ENCODE measurements at regions not wholly inside any gene's neighbourhood (a gene's known extent, or its start where the extent isn't known, plus 50 kb on each side); places are given as distances from the start of the nearest gene placed in this dataset.

DNA sequence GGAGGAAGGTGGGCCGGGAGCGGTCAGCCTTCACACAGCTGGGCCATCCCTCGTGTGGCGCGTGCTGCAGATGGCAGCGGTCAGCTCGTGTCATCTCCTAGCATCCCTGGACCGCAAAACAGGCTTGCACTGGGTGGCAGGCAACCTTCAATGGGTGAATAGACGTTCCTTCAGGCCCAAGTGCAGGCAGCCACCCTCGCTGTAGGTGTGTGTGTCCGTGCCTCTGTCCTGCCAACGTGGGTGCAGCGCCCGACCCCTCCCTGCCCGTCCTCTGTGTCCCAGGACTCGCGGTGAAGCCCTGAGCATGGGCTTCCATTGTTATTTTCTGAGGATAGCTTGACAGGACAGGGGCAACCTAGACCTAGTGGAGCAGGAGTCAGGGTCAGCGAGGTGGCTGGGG is 79.8 kb upstream of the STOX2 start:
- no peak for DNase-seq (ENCODE audit: low spot score)
- TF ChIP-seq CTCF (IDR thresholded peaks at IDR 0.05; ENCODE audit: borderline replicate concordance, control extremely low read depth, extremely low read depth, insufficient read depth, missing control alignments), result no peak
- in situ Hi-C loops (cut with MboI; ENCODE audit: low sequenced_read_pairs, unreplicated experiment), result no loop called here

- in situ Hi-C loops (cut with MboI; ENCODE audit: low sequenced_read_pairs, unreplicated experiment), result no loop called here
- no peak for TF ChIP-seq CTCF (IDR thresholded peaks at IDR 0.05; ENCODE audit: borderline replicate concordance, control extremely low read depth, extremely low read depth, insufficient read depth, missing control alignments)
- DNase-seq (ENCODE audit: low spot score), result no peak
Observed at GRCh38 chr4:183826461-183826860, 78.6 kb upstream of the STOX2 start.

- DNase-seq (ENCODE audit: low spot score), result no peak
- TF ChIP-seq CTCF (IDR thresholded peaks at IDR 0.05; ENCODE audit: borderline replicate concordance, control extremely low read depth, extremely low read depth, insufficient read depth, missing control alignments), result no peak
- in situ Hi-C loops (cut with MboI; ENCODE audit: low sequenced_read_pairs, unreplicated experiment), result no loop called here
Observed at GRCh38 chr4:183828125-183828524, 77.0 kb upstream of the STOX2 start.

DNA sequence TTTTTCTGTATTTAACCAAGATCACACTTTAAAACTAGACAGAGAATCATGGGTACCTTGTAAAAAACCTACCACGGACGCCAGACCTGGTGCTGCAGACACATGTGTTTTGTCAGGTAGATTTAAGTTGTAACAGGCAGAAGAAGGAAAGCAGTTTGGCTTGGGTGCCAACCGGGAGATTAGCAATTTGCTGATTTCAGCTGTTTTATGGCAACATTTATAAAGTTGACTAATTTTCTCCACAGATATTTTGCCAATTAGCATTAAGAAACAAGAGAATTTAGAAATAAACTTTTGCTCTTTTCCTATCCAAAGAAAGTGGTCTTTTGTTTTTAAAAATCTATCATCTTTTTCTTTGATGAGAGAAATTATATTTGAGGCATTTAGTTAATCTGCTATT is 76.3 kb upstream of the STOX2 start:
- DNase-seq (ENCODE audit: low spot score), result no peak
- in situ Hi-C loops (cut with MboI; ENCODE audit: low sequenced_read_pairs, unreplicated experiment), result no loop called here
- TF ChIP-seq CTCF (IDR thresholded peaks at IDR 0.05; ENCODE audit: borderline replicate concordance, control extremely low read depth, extremely low read depth, insufficient read depth, missing control alignments), result no peak

DNA sequence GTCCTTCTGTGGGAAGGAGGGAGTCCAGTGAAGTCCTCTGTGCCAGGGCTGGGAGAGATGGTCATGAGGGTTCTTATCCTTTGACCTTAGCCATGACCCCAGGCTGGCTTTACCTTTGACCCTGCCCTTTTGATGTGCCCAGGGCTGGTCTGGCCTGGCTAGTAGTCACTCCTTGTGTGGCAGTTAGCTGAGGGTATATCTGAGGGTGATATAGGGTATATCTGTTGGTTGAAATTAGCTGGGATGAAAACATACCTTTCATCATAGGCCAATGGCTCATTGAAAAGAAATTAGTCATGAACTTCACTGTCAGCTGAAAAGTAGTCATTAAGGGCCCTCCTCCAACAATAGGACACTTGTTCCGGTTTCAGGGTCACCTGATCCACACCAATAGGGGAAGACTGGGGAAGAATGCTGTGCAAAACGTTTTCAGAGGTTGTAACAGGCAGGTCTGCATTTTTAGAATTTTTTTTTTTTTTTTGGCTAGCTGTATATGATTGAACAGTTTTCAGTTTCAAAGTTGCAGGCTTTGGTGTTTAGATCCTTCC is 74.6 kb upstream of the STOX2 start:
- TF ChIP-seq CTCF (IDR thresholded peaks at IDR 0.05; ENCODE audit: borderline replicate concordance, control extremely low read depth, extremely low read depth, insufficient read depth, missing control alignments), result no peak
- in situ Hi-C loops (cut with MboI; ENCODE audit: low sequenced_read_pairs, unreplicated experiment), result loop anchor here (10.0 kb wide), 2 partner anchors 264 to 344 kb away; no protein-coding TSS in a partner anchor
- DNase-seq (ENCODE audit: low spot score), result no peak

GRCh38 chr4:183831026-183831446 is 74.1 kb upstream of the STOX2 start:
- in situ Hi-C loops (cut with MboI; ENCODE audit: low sequenced_read_pairs, unreplicated experiment), result loop anchor here (10.0 kb wide), 2 partner anchors 264 to 344 kb away; no protein-coding TSS in a partner anchor
- no peak for DNase-seq (ENCODE audit: low spot score)

More at GRCh38 chr4:183831026-183831446, 74.1 kb upstream of the STOX2 start:
- no peak for TF ChIP-seq CTCF (IDR thresholded peaks at IDR 0.05; ENCODE audit: borderline replicate concordance, control extremely low read depth, extremely low read depth, insufficient read depth, missing control alignments)

Data from GM13976 (cell line).